PC-3 (cell line): ENCODE measurements at regions not wholly inside any gene's neighbourhood (a gene's known extent, or its start where the extent isn't known, plus 50 kb on each side); places are given as distances from the start of the nearest gene placed in this dataset.
"Not testable (repeated sequence)": the region's sequence is repeated elsewhere in the genome, so short reads cannot be mapped to it uniquely, and the experiment has no call there.

Experiments used
- ATAC-seq: fragments of 200-7000 bp; cut with Tn5 transposase; 2 replicates; pipeline ENCODE4 v1.9.1; 2020; ENCODE audit warnings: mild to moderate bottlenecking, moderate library complexity
- BruUV-seq: library from RNA; stranded (reverse); fragments of 400-500 nt; replicated peaks from 2 replicates; lab custom pipeline; 2021; lab: Mats Ljungman, UMichigan
- CTCF ChIA-PET: fragments of 300-600 bp; sonication (Branson Sonifier 250); formaldehyde crosslinking; loops from one replicate; lab custom pipeline; 2022; ENCODE audit warnings: antibody characterized with exemption; lab: Charles Lee
- POLR2A ChIA-PET: fragments of 300-600 bp; sonication (Branson Sonifier 250); formaldehyde crosslinking; loops from one replicate; lab custom pipeline; 2022; ENCODE audit warnings: antibody characterized with exemption; ENCODE audit not compliant: unreplicated experiment; lab: Charles Lee
- DNase-seq: peaks from one replicate; pipeline ENCODE4 v3.0.0-alpha.2; 2015
- H2AFZ ChIP-seq: fragments of 300-600 bp; sonication (generic); 2 replicates; pipeline ENCODE4 v1.6.0; 2016; ENCODE audit warnings: antibody characterized with exemption, low read length
- H3F3A ChIP-seq: fragments of 300-600 bp; sonication (generic); one replicate; pipeline ENCODE4 v1.6.0; 2017; ENCODE audit warnings: antibody characterized with exemption, low read length, control low read depth, mild to moderate bottlenecking; ENCODE audit not compliant: unreplicated experiment
- H3K27ac ChIP-seq: fragments of 300-600 bp; sonication (generic); 2 replicates; pipeline ENCODE4 v1.5.1; 2016; ENCODE audit warnings: mild to moderate bottlenecking, low read length
- H3K27me3 ChIP-seq: fragments of 300-600 bp; sonication (generic); 2 replicates; pipeline ENCODE4 v1.6.1; 2016; ENCODE audit warnings: low read length, mixed read lengths
- H3K36me3 ChIP-seq: fragments of 300-600 bp; sonication (generic); 2 replicates; pipeline ENCODE4 v1.6.1; 2016; ENCODE audit warnings: low read depth, mixed run types, low read length, mixed read lengths
- H3K4me1 ChIP-seq: fragments of 300-600 bp; sonication (generic); 2 replicates; pipeline ENCODE4 v1.5.1; 2016; ENCODE audit warnings: low read length; ENCODE audit not compliant: insufficient read depth
- H3K4me2 ChIP-seq: fragments of 300-600 bp; sonication (generic); 2 replicates; pipeline ENCODE4 v1.6.0; 2016; ENCODE audit warnings: low read length
- H3K4me3 ChIP-seq: fragments of 300-600 bp; sonication (generic); 2 replicates; pipeline ENCODE4 v1.5.1; 2016; ENCODE audit warnings: mild to moderate bottlenecking, low read length, mixed read lengths
- H3K79me2 ChIP-seq: fragments of 300-600 bp; sonication (generic); 2 replicates; pipeline ENCODE4 v1.6.1; 2017; ENCODE audit warnings: low read length, mixed read lengths
- H3K9ac ChIP-seq: fragments of 300-600 bp; sonication (generic); 2 replicates; pipeline ENCODE4 v1.6.0; 2016; ENCODE audit warnings: mild to moderate bottlenecking, low read length
- H3K9me2 ChIP-seq: fragments of 300-600 bp; sonication (generic); replicated peaks from 2 replicates; pipeline ENCODE4 v1.6.1; 2016; ENCODE audit warnings: mixed run types, low read length, mixed read lengths
- H3K9me3 ChIP-seq: fragments of 300-600 bp; sonication (generic); 2 replicates; pipeline ENCODE4 v1.6.1; 2016; ENCODE audit warnings: low read length, mixed read lengths
- H4K20me1 ChIP-seq: fragments of 300-600 bp; sonication (generic); 2 replicates; pipeline ENCODE4 v1.6.1; 2016; ENCODE audit warnings: low read length, mixed read lengths
- intact Hi-C: fragments of 100-400 bp; cut with micrococcal nuclease; formaldehyde crosslinking; loops from 2 replicates; pipeline ENCODE4 v1.9.0; 2023

- POLR2A ChIA-PET, result not testable (repeated sequence)
These were observed 404.7 kb downstream of the ZNF33B start for GRCh38 chr10:42233461-42234206.

GRCh38 chr10:42232955-42233354 lies 405.4 kb downstream of the ZNF33B start:
- H3K27me3 ChIP-seq, H3K4me3 ChIP-seq, ATAC-seq, H2AFZ ChIP-seq, H3K27ac ChIP-seq, H3K36me3 ChIP-seq, CTCF ChIA-PET, POLR2A ChIA-PET, H3K79me2 ChIP-seq, H3F3A ChIP-seq, H3K9ac ChIP-seq, H4K20me1 ChIP-seq, intact Hi-C loops, H3K4me1 ChIP-seq, H3K4me2 ChIP-seq, H3K9me3 ChIP-seq, DNase-seq, H3K9me2 ChIP-seq, BruUV-seq: not testable (repeated sequence)

More at GRCh38 chr10:42233461-42234206, 404.7 kb downstream of the ZNF33B start:
- H3K9me3 ChIP-seq, H3K36me3 ChIP-seq, H3F3A ChIP-seq, ATAC-seq, H3K4me2 ChIP-seq, H3K4me1 ChIP-seq, H2AFZ ChIP-seq, DNase-seq, H3K27ac ChIP-seq, BruUV-seq, H4K20me1 ChIP-seq, H3K9me2 ChIP-seq, CTCF ChIA-PET, H3K27me3 ChIP-seq, intact Hi-C loops, H3K79me2 ChIP-seq, H3K9ac ChIP-seq, H3K4me3 ChIP-seq: not testable (repeated sequence)

- H3K9me3 ChIP-seq, H4K20me1 ChIP-seq, H2AFZ ChIP-seq, H3K9me2 ChIP-seq, H3K36me3 ChIP-seq, H3K4me2 ChIP-seq, H3K79me2 ChIP-seq, BruUV-seq, H3K27me3 ChIP-seq, intact Hi-C loops, H3F3A ChIP-seq, H3K4me1 ChIP-seq, POLR2A ChIA-PET, H3K27ac ChIP-seq, DNase-seq, ATAC-seq, H3K9ac ChIP-seq, H3K4me3 ChIP-seq, CTCF ChIA-PET: not testable (repeated sequence)
These were observed 407.6 kb downstream of the ZNF33B start for GRCh38 chr10:42230812-42231211.

GRCh38 chr10:42230115-42230514 lies 408.3 kb downstream of the ZNF33B start:
- DNase-seq, H3K9me3 ChIP-seq, POLR2A ChIA-PET, H3K4me3 ChIP-seq, ATAC-seq, CTCF ChIA-PET, H3K36me3 ChIP-seq, H3K4me2 ChIP-seq, H3K27ac ChIP-seq, H3K9ac ChIP-seq, H3K4me1 ChIP-seq, H3K27me3 ChIP-seq, H4K20me1 ChIP-seq, H3K9me2 ChIP-seq, BruUV-seq, H3F3A ChIP-seq, intact Hi-C loops, H2AFZ ChIP-seq, H3K79me2 ChIP-seq: not testable (repeated sequence)

GRCh38 chr10:42227859-42228258 lies 410.5 kb downstream of the ZNF33B start:
- H3K4me3 ChIP-seq, H3K4me1 ChIP-seq, ATAC-seq, H3K27ac ChIP-seq, H3K36me3 ChIP-seq, POLR2A ChIA-PET, H2AFZ ChIP-seq, H3K79me2 ChIP-seq, H3F3A ChIP-seq, H4K20me1 ChIP-seq, H3K9me2 ChIP-seq, H3K9me3 ChIP-seq, CTCF ChIA-PET, H3K27me3 ChIP-seq, DNase-seq, H3K9ac ChIP-seq, intact Hi-C loops, BruUV-seq, H3K4me2 ChIP-seq: not testable (repeated sequence)

GRCh38 chr10:42193588-42193987 lies 444.8 kb downstream of the ZNF33B start:
- H3K4me2 ChIP-seq, H3K27ac ChIP-seq, H3K9me2 ChIP-seq, H4K20me1 ChIP-seq, H3K9me3 ChIP-seq, BruUV-seq, H3F3A ChIP-seq, H3K79me2 ChIP-seq, CTCF ChIA-PET, H3K4me3 ChIP-seq, DNase-seq, ATAC-seq, H2AFZ ChIP-seq, H3K27me3 ChIP-seq, POLR2A ChIA-PET, intact Hi-C loops, H3K9ac ChIP-seq, H3K4me1 ChIP-seq, H3K36me3 ChIP-seq: not testable (repeated sequence)
